ENCODE measurements at regions not wholly inside any gene's neighbourhood (a gene's known extent, or its start where the extent isn't known, plus 50 kb on each side); places are given as distances from the start of the nearest gene placed in this dataset.
A peak's percentile ranks its signal among the peaks of the same experiment; 100 is the strongest.

GRCh38 chr2:219726916-219727315, 99.5 kb downstream of the SLC4A3 start:
- TF ChIP-seq CTCF (IDR thresholded peaks at IDR 0.05; ENCODE audit: insufficient read depth, missing control alignments) = no peak
- DNase-seq (ENCODE audit: insufficient read length, low spot score) = no peak
- FAIRE-seq = no peak

GRCh38 chr2:219727771-219728429, 100.5 kb downstream of the SLC4A3 start:
- FAIRE-seq = no peak
- TF ChIP-seq CTCF (IDR thresholded peaks at IDR 0.05; ENCODE audit: insufficient read depth, missing control alignments) = no peak
- DNase-seq (ENCODE audit: insufficient read length, low spot score) = no peak

- no peak for FAIRE-seq
These were observed 101.6 kb downstream of the SLC4A3 start for GRCh38 chr2:219728991-219729487.

DNA sequence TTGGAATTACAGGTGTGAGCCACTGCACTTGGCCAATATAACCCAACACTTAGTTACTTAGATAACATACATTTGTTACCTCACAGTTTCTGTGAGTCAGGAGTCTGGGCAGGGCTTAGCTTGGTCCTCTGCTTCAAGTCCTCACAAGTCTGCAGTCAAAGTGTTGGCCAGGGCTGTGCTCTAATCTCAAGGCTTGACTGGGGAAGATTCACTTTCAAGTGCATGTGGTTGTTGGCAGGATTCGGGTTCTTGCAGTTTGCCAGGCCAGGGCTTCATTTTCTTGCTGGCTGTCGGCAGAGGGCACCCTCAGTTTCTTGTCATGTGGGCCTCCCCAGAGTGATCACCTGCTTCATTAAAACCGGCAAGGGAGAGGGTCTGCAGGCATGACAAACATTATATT, 103.7 kb downstream of the SLC4A3 start:
- FAIRE-seq (no peak), DNase-seq (ENCODE audit: insufficient read length, low spot score) (no peak)
- no peak for TF ChIP-seq CTCF (IDR thresholded peaks at IDR 0.05; ENCODE audit: insufficient read depth, missing control alignments)

More at GRCh38 chr2:219728991-219729487, 101.6 kb downstream of the SLC4A3 start:
- DNase-seq (ENCODE audit: insufficient read length, low spot score) = no peak
- no peak for TF ChIP-seq CTCF (IDR thresholded peaks at IDR 0.05; ENCODE audit: insufficient read depth, missing control alignments)

DNA sequence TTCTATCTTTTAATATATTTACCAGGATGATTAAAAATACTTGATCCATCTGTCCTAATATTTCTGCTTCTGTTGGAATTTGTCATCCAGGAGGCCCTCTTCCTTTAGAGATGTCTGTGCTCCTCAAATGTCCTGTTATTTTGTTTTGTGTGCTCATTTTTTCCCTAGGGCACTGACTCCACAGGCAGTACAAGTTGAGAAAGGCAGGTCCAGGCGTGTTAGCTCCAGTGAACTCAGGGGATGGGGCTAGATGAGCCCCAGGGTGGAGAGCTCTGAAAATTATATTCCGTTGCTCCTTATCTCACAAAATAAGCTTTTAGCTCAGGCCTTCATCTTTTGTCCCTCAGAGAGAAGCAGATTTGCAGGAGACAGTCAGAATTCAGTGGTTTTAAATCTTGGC, 105.7 kb downstream of the SLC4A3 start:
- FAIRE-seq = no peak

DNA sequence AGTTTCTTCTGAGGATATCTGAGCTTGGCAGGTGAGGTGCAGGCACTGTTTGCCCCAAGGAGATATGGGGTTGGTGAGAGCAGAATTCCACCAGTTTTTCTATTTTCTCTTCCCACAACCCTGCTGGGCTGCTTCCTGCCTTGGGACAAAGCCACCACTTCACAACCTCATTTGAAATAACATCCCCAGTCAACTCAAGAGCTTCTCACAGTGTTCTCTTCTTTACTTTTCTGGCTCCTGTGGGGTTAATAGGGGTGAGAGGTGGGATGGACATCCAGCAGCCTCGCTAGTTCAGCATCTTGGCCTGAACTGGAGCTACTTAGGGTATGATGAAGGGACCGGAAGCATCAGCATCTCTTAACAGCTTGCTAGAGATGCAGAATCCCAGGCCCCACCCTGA, 106.3 kb downstream of the SLC4A3 start:
- DNase-seq (ENCODE audit: insufficient read length, low spot score) = no peak
- TF ChIP-seq CTCF (IDR thresholded peaks at IDR 0.05; ENCODE audit: insufficient read depth, missing control alignments) = no peak
- FAIRE-seq = no peak

More for the DNA sequence above, 105.7 kb downstream of the SLC4A3 start:
- DNase-seq (ENCODE audit: insufficient read length, low spot score) = no peak
- TF ChIP-seq CTCF (IDR thresholded peaks at IDR 0.05; ENCODE audit: insufficient read depth, missing control alignments) = no peak

- peak; percentile 62 for TF ChIP-seq CTCF (IDR thresholded peaks at IDR 0.05; ENCODE audit: insufficient read depth, missing control alignments)
- DNase-seq (ENCODE audit: insufficient read length, low spot score) = peak; percentile 33
- peak; percentile 96 for FAIRE-seq
These were observed 108.8 kb downstream of the SLC4A3 start for GRCh38 chr2:219736209-219736608.
